GM21786 (cell line): ENCODE measurements at regions not wholly inside any gene's neighbourhood (a gene's known extent, or its start where the extent isn't known, plus 50 kb on each side); places are given as distances from the start of the nearest gene placed in this dataset.
"Not testable (repeated sequence)": the region's sequence is repeated elsewhere in the genome, so short reads cannot be mapped to it uniquely, and the experiment has no call there.

Experiments
- ATAC-seq: cut with Tn5 transposase; IDR thresholded peaks from one replicate; pipeline ENCODE4 v1.9.1; 2021; ENCODE audit not compliant: unreplicated experiment

- no peak for ATAC-seq
Measured at GRCh38 chr18:66895631-66896030, 291.7 kb upstream of the CDH19 start.

- ATAC-seq = no peak
Measured at GRCh38 chr18:66894851-66895250, 291.0 kb upstream of the CDH19 start.

- not testable (repeated sequence) for ATAC-seq
Measured at GRCh38 chr18:66892388-66892787, 288.5 kb upstream of the CDH19 start.

GRCh38 chr18:66874812-66875474 is 271.1 kb upstream of the CDH19 start:
- ATAC-seq = no peak

- no peak for ATAC-seq
Measured at GRCh38 chr18:66874375-66874774, 270.5 kb upstream of the CDH19 start.

- no peak for ATAC-seq
Measured at GRCh38 chr18:66873899-66874298, 270.0 kb upstream of the CDH19 start.

GRCh38 chr18:66872277-66872676 is 268.4 kb upstream of the CDH19 start:
- no peak for ATAC-seq

- no peak for ATAC-seq
Measured at GRCh38 chr18:66867653-66868052, 263.8 kb upstream of the CDH19 start.

GRCh38 chr18:66866427-66866940 is 262.6 kb upstream of the CDH19 start:
- not testable (repeated sequence) for ATAC-seq

- ATAC-seq = no peak
Measured at GRCh38 chr18:66838340-66838987, 234.6 kb upstream of the CDH19 start.

GRCh38 chr18:66833646-66834045 is 229.8 kb upstream of the CDH19 start:
- no peak for ATAC-seq

GRCh38 chr18:66826211-66826610 is 222.3 kb upstream of the CDH19 start:
- ATAC-seq = no peak

GRCh38 chr18:66825347-66825746 is 221.5 kb upstream of the CDH19 start:
- no peak for ATAC-seq

GRCh38 chr18:66819235-66819634 is 215.3 kb upstream of the CDH19 start:
- ATAC-seq = peak; percentile 53

GRCh38 chr18:66813138-66813537 is 209.2 kb upstream of the CDH19 start:
- no peak for ATAC-seq

- ATAC-seq = no peak
Measured at GRCh38 chr18:66795051-66795450, 191.2 kb upstream of the CDH19 start.

- no peak for ATAC-seq
Measured at GRCh38 chr18:66792466-66792865, 188.6 kb upstream of the CDH19 start.

GRCh38 chr18:66780609-66781008 is 176.7 kb upstream of the CDH19 start:
- ATAC-seq = no peak

GRCh38 chr18:66778048-66778447 is 174.2 kb upstream of the CDH19 start:
- no peak for ATAC-seq

- ATAC-seq = no peak
Measured at GRCh38 chr18:66769375-66769774, 165.5 kb upstream of the CDH19 start.

GRCh38 chr18:66764230-66764629 is 160.3 kb upstream of the CDH19 start:
- ATAC-seq = no peak

GRCh38 chr18:66761166-66761565 is 157.3 kb upstream of the CDH19 start:
- no peak for ATAC-seq

- no peak for ATAC-seq
Measured at GRCh38 chr18:66760559-66760958, 156.7 kb upstream of the CDH19 start.
